RKO (cell line): ENCODE measurements at regions not wholly inside any gene's neighbourhood (a gene's known extent, or its start where the extent isn't known, plus 50 kb on each side); places are given as distances from the start of the nearest gene placed in this dataset.

ENCODE experiments used
- DNase-seq: peaks from one replicate; pipeline ENCODE4 v3.0.0-alpha.2; 2016; ENCODE audit warnings: low spot score

GRCh38 chr7:34275624-34276023, 370.3 kb downstream of the BMPER start:
- DNase-seq, result no peak

- DNase-seq, result no peak
Observed at GRCh38 chr7:34277016-34277802, 371.9 kb downstream of the BMPER start.

GRCh38 chr7:34277803-34278199, 372.5 kb downstream of the BMPER start:
- no peak for DNase-seq

- peak; percentile 4 for DNase-seq
Observed at GRCh38 chr7:34281260-34281659, 375.9 kb downstream of the BMPER start.

DNA sequence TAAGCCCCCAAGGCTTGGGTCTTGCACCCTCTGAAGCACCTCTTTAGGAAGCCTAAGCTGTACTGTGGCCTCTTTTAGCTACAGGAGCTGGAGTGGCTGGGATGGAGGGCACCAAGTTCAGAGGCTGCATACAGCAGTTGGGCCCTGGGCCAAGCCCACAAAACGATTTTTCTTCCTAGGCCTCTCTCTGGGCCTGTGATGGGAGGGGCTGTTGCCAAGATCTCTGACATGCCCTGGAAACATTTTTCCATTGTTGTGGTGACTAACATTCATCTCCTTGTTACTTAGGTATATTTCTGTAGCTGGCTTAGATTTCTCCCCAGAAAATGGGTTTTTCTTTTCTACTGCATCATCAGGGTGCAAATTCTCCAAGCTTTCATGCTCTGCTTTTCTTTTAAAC, 375.7 kb upstream of the NPSR1 start:
- no peak for DNase-seq

GRCh38 chr7:34296663-34297062, 361.4 kb upstream of the NPSR1 start:
- DNase-seq, result no peak

DNA sequence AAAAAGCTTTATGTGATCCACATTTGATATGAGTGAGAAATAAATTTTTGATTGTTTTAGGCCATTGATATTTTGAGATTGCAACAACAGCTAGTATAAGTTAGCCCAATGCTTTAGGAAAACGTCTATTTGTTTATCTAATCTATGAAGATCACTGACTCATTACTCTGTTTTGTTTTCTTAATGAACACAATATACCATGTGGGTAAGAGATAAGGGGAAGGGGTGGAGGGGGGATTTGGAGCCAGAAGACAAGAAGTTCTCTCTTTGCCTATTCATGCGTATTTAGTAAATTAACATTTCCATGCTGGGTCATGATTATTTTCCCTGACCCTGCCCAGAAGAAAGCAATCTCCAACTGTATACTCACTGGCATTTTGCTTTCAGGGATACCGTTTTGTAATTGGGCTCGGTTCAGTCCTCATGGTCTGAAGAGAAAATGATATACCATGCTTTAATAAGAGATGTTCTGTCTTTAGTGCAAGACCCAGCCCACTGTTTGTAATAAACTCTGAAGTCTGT, 359.5 kb upstream of the NPSR1 start:
- DNase-seq, result no peak

GRCh38 chr7:34299066-34299465, 359.0 kb upstream of the NPSR1 start:
- no peak for DNase-seq

DNA sequence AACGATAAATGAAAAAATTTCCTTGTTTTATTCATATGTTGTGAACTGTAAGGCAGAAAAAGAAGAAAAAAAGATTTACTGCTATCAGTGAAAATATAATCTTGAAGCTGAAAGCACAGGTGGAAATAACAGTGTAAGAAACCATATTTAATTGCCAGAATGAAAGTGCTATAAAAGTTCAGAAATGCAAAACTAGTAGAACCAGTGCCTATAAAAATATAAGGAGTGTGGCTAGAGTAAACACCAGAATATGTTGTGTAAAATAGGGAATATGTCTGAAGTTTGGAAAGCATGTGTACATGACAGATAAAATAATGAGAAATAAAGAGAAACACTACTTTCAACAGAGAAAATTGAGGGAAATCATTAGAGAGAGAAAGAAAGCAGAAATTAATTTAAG, 350.5 kb upstream of the NPSR1 start:
- DNase-seq, result no peak

- no peak for DNase-seq
Observed at GRCh38 chr7:34308595-34308994, 349.4 kb upstream of the NPSR1 start.

DNA sequence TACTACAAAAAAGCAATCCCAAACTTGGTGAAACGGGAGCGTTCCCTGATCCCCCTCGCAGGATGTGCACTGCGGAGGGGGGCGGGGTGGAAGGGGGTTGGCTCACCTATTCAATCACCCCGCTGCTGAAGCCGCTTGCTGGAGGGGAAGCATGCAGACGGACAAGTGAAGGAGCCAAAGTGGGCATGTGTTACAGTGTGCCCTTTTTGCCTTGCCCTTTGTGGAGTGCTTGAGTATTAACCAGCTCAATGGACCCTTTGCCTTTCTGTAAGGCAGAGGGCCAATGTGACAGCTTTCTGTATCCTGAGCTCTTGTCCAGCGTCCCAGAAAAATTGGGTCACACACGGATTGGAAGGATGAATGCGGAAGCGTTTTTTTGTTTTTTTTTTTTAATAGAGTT, 348.9 kb upstream of the NPSR1 start:
- DNase-seq, result no peak

DNA sequence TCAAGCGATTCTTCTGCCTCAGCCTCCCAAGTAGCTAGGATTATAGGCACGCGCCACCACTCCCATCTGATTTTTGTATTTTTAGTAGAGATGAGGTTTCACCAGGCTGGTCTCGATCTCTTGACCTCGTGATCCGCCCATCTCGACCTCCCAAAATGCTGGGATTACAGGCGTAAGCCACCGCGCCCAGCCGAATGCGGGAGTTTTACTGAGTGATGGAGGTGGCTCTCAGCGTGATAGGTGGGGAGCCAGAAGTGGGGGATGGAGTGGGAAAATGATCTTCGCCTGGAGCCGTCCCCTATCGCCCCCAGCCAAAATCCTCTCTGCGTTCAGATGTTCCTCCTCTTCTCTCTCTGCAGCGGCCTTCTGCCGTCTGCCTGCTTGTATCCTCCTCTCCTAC, 348.4 kb upstream of the NPSR1 start:
- DNase-seq, result no peak

DNA sequence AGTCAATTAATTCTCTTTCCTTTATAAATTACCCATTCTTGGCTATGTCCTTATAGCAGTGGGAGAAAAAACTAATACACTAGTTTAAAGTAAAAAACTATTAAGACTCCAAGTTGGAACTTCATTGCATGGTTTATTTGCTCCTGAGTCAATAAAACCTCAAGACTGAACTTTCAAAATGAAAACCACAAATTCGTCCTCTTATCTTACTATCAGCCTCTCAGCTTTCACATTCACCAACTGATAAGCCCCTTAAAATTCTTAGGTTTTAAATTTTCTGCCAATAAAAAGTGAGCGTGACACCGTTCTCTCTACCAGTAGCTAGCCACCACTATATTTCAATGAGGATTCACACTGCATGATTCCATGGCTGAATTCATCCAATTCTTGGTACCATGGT, 346.4 kb upstream of the NPSR1 start:
- DNase-seq, result no peak

DNA sequence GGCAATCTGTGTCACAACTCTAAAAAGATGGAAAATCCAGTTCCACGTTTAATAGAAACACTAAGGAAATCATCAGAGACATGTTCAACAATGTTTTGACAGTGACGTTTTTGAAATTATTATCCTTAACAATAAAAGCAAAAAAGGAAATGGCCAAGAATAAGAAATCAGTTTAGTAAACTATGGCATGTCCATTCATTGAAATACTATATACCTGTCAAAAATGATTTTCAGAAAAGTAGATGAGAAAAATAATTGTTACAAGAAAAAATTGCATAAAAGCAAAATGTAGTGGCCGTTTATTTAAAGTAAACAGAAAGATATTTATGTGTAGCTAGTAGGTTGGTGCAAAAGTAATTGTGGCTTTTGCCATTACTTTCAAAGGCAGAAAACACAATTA, 345.4 kb upstream of the NPSR1 start:
- DNase-seq, result no peak

DNA sequence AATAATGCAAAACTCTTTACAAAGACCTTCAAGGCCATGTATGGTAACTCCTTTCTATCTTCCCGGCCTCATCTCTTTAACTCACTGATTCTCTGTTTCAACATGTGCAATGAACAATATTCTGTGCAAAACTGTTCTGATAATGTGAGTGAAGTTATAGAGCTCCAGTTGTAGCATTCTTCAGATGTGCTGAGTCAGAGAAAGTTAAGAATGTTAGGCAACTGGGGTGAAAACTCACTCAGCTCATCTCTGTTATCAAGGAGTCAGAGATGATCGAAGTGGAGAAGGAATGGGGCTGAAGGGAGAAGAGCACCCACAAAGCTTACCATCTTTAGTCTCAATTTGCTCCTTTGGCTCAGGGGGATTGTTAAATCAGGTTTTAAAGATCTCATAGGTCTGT, 344.7 kb upstream of the NPSR1 start:
- DNase-seq, result no peak

DNA sequence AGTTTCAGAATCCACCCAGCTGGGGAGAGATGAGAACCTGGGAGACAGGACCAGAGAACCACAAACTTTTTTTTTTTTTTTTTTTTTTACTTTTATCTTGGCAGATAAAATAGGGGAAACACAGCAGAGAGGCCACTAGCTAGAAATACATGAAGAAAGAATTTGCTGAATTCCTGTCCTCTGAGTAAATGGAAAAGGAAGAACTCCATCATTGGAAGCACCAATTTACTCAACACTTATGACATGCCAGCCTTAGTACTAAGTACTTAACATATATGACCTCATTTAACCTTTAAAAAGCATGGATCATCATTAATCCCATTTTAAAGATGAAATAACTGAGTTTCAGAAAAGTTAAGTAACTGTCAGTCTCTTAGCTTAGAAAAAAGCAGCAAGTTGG, 343.0 kb upstream of the NPSR1 start:
- peak; percentile 19 for DNase-seq

DNA sequence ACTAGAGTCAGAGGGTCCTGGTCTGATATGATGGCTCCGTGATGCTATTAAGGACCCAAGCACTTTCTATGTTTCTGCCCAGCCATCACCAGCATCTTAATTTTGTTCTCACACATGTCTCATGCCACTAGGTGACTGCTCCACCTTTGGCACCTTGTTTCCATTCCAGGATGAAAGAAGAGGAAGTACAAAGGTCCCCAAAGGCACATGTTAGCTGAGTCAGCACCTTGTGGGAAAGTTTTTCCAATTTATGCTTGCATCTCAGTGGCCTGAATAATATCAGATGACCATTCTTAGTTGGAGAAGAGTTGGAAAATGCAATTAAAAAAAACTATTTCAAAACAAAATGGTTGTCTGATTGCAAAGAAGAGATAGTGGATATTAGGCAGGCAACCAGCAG, 341.0 kb upstream of the NPSR1 start:
- DNase-seq, result no peak

- no peak for DNase-seq
Observed at GRCh38 chr7:34320412-34320811, 337.6 kb upstream of the NPSR1 start.

- DNase-seq, result peak; percentile 59
Observed at GRCh38 chr7:34320926-34321661, 336.9 kb upstream of the NPSR1 start.

DNA sequence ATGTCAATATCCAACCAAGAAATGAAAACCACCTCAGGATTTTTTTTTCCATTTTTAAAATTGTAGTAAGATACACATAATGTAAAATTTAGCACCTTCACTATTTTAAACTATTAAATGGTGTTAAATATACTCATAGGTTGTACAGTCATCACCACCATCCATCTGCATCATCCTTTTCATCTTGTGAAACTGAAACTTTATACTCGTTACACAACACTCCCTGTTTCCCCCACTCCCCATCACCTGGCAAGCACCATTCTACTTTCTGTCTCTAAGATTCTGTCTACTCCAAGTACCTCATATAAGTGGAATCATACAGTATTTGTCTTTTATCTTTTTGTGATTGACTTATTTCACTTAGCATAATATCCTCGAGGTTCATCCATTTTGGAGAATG, 335.2 kb upstream of the NPSR1 start:
- no peak for DNase-seq

- DNase-seq, result no peak
Observed at GRCh38 chr7:34327681-34328080, 330.3 kb upstream of the NPSR1 start.

DNA sequence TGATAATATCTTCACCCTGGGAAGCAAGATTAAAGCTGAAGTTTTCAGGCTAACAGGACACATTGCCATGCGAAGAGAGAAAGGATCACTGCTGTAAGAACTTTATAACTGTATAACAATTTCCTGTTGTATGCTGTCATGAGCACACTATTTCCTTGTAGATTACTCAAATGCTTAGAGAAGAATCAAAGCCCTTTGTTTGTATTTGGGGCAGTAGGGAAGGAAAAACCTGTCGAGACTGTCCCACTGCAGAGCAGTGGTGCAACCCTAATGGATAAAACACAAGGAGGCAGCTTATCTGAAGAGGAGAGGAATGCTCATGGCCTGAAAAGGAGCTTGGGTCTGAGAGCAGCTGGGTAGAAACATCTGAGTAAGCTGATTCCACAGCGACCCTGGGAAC, 327.7 kb upstream of the NPSR1 start:
- DNase-seq, result no peak

- no peak for DNase-seq
Observed at GRCh38 chr7:34331102-34331501, 326.9 kb upstream of the NPSR1 start.

GRCh38 chr7:34332006-34332405, 326.0 kb upstream of the NPSR1 start:
- DNase-seq, result no peak
